MM.1S (cell line): ENCODE measurements at regions not wholly inside any gene's neighbourhood (a gene's known extent, or its start where the extent isn't known, plus 50 kb on each side); places are given as distances from the start of the nearest gene placed in this dataset.

ENCODE experiments used
- CTCF ChIP-seq: fragments of 300-600 bp; sonication (generic); IDR thresholded peaks from 2 replicates; pipeline ENCODE4 v1.5.1; 2016; ENCODE audit warnings: antibody characterized with exemption, low read length, mixed read lengths
- EZH2phosphoT487 ChIP-seq: fragments of 300-600 bp; sonication (generic); IDR thresholded peaks from 2 replicates; pipeline ENCODE4 v1.6.1; 2018; ENCODE audit warnings: antibody characterized with exemption, low read length

GRCh38 chr11:28521075-28521474, 412.9 kb downstream of the METTL15 start:
- TF ChIP-seq CTCF (no peak), EZH2phosphoT487 (no peak)
